HG03558 (cell line): ENCODE measurements at regions not wholly inside any gene's neighbourhood (a gene's known extent, or its start where the extent isn't known, plus 50 kb on each side); places are given as distances from the start of the nearest gene placed in this dataset.
"Not testable (repeated sequence)": the region's sequence is repeated elsewhere in the genome, so short reads cannot be mapped to it uniquely, and the experiment has no call there.

Experiments used
- ATAC-seq: cut with Tn5 transposase; IDR thresholded peaks from one replicate; pipeline ENCODE4 v1.9.1; 2021; ENCODE audit warnings: moderate number of reproducible peaks; ENCODE audit not compliant: unreplicated experiment; ENCODE audit errors: extremely low read depth

DNA sequence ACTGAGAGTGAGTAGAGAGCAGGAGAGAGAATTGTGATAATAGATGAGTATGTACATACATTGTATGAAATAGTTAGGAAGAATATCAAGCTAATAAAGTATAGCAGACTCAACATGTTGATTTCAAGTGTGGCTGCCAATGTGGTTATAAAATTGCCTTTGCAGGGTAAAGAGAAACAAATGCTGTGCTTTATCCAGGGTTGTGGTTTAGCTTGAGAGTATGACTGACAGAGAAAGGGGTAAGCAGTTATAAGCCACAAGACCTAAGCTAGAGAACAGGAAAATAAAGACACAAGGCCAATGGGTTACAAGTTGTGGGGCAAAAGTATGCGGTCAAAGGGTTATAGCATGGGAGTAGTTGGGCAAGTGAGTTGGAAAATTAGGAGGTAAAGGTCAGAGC lies 1217.5 kb downstream of the DIAPH3 start:
- no peak for ATAC-seq

DNA sequence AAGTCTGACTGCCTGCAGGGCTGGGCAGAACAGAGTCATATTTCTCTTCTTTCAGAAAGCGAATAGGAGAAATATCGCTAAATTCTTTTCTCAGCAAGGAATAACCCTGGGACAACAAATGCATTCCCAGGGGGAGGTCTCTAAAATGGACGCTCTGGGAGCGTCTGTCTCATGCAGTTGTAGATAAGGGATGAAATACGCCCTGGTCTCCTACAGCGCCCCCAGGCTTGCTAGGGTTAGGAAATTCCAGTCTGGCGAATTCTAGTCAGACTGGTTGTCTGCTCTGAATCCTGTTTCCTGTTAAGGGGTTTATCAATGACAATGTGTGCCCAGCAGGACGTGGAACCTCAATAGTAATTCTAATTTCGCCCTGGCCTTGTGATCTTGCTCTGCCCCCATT lies 1214.1 kb downstream of the DIAPH3 start:
- no peak for ATAC-seq

- ATAC-seq = no peak
These were observed 1212.8 kb downstream of the DIAPH3 start for GRCh38 chr13:58950911-58951310.

- peak; percentile 79 for ATAC-seq
These were observed 1210.1 kb downstream of the DIAPH3 start for GRCh38 chr13:58953638-58954037.

- no peak for ATAC-seq
These were observed 1208.0 kb downstream of the DIAPH3 start for GRCh38 chr13:58955546-58956385.

- ATAC-seq = not testable (repeated sequence)
These were observed 1205.6 kb downstream of the DIAPH3 start for GRCh38 chr13:58958097-58958496.

DNA sequence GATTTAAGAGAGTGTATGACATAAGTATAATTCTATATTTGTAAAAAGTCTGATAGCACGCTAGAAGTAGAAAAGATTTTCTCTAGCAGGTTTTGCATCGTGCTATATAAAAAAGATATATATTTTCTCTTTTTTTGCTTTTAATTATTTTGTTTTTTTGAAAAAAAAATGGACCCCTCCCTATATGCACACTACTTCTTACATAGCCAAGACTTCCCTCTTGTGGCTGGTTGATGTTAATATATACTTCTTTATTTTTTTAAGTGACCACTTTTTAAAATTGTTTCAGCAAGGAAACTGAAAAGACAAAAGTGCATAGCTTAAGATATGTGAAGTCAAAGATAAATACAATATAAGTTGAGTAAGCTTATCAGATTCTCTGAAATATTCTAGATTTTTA lies 1202.8 kb downstream of the DIAPH3 start:
- no peak for ATAC-seq

- ATAC-seq = no peak
These were observed 1200.4 kb downstream of the DIAPH3 start for GRCh38 chr13:58963321-58963720.

GRCh38 chr13:58964048-58964447 lies 1199.7 kb downstream of the DIAPH3 start:
- no peak for ATAC-seq

DNA sequence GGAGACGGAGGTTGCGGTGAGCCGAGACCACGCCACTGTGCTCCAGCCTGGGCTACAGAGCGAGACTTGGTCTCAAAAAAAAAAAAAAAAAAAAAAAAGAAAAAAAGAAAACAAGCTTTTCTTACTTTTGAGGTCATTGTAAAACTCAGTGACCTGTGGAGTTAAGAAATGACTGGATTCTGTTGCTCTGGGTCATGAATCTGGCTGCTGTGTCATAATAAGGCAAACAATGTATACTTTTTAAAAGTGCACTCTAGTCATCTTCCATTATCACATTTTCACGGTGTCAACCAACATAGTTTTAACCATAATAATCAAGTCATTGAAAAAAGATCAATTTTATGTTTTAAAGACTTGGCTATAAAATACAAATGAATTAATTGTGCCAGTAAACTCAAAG lies 1186.6 kb downstream of the DIAPH3 start:
- no peak for ATAC-seq

- ATAC-seq = no peak
These were observed 1185.4 kb downstream of the DIAPH3 start for GRCh38 chr13:58978331-58978730.

DNA sequence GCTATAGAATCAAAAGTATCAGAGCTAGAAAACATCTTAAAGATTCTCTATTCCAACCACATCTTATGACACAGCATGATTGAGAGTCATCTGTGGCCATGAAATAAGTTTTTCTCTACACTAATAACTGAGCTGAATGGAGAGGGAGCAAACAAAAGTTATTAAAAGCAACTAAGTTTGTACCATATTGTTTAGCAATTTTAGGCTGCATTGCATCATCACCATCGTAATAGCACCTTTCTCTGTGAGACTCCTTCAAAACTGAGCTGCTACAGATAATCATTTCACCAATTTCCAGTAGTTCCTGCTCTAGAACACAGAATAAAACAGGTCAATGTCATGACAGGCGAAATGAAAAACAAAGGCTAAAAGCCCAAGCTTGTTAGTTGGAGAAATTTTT lies 1183.9 kb downstream of the DIAPH3 start:
- no peak for ATAC-seq

DNA sequence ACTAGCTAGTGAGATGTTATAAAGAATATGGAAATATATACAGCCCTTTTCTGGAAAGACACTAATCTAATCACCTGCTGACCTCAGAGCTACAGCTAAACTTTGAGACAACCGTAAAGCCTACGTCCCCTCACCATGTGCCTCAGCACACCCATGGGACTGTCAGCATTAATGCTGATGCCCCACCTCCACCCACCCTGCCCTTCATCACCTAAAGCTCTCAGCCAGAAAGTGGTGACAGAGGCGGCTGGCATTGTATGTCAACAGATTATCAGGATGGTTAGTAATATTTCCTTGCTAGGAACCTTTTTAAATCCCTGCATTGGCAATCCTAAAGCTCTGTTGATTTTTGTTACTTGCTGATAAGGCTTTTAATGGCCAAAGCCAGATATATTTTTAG lies 1177.9 kb downstream of the DIAPH3 start:
- ATAC-seq = no peak

GRCh38 chr13:58989556-58989955 lies 1174.2 kb downstream of the DIAPH3 start:
- no peak for ATAC-seq

GRCh38 chr13:58991826-58992477 lies 1171.8 kb downstream of the DIAPH3 start:
- ATAC-seq = no peak

- ATAC-seq = no peak
These were observed 1171.2 kb downstream of the DIAPH3 start for GRCh38 chr13:58992478-58993042.

DNA sequence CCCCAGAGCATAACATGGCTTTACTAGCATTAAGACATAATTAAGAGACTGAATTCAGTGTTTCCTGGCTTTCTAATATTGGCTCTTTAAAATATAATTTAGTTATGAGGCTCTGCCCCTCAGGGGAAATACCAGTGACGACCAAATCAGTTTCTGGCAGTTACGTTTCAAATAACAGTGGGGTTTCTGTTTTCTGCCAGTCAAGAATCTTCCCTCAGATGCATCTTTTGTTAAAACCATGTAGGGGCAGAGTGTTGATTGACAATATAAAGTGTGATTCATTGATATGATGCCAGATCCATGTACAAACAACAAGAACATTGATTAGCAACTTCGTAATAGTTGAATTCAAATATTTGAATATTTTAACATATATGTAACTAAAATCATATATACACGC lies 1169.7 kb downstream of the DIAPH3 start:
- ATAC-seq = no peak

DNA sequence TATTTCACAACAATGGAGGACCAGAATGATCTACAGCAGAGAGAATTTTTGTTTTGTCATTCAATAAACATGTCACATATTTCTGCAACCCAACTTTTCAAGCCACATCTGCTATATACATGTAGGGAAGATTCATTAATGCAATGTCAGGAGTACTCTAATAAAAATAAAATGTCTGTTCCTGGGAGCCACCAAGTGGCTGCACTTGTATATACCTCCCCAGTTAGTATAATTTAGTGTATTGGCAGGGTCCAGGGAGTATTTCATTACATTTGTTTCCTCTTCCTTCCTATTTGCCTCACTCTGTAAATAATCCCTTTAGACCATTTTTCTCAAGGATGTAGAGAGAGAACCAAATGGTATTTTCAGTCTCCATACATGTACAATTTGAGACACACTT lies 1169.0 kb downstream of the DIAPH3 start:
- no peak for ATAC-seq

DNA sequence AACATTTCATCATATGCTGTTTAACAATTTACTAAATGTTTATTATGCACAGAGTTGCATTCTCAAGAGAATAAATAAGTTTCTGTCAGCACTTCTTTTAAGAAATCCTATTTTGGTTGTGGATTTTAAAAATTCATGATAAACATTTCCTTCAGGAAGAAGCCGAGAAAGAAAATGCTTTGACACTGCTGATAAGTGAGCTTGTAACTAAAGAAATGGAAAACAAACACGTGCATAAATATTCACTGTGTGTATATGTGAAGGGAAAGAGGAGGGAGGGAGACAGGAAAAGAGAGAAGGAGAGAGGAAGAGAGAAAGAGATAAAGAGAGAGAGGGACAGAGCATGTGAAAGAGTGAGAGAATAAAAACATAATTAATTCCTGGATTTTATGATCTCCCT lies 1165.0 kb downstream of the DIAPH3 start:
- ATAC-seq = no peak

GRCh38 chr13:58999851-59000250 lies 1163.9 kb downstream of the DIAPH3 start:
- no peak for ATAC-seq

DNA sequence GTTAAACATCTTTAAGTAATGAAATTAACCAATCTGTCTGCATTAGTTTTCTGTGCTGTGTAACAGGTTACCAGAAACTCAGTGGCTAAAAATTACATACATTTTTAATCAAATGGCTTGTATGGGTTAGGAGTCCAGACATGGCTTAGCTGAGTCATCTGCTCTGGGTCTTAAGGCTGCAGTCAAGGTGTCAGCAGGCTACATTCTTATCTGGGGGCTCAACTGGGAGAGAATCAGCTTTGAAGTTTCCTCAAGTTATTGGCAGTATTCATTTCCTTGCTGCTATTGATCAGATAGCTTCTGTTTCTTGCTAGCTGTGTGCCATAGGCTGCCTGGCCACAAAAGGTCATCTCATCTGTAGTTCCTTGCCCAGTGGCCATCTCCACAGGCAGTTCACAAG lies 1163.0 kb downstream of the DIAPH3 start:
- no peak for ATAC-seq
